ENCODE measurements at regions not wholly inside any gene's neighbourhood (a gene's known extent, or its start where the extent isn't known, plus 50 kb on each side); places are given as distances from the start of the nearest gene placed in this dataset.
"Not testable (repeated sequence)": the region's sequence is repeated elsewhere in the genome, so short reads cannot be mapped to it uniquely, and the experiment has no call there.

GRCh38 chr1:187073634-187074245 lies 245.0 kb downstream of the PLA2G4A start:
- H3K27me3 ChIP-seq (ENCODE audit: insufficient read depth, low read length, poor library complexity, severe bottlenecking); POLR2A ChIA-PET; H3K4me1 Mint-ChIP-seq; H3K4me3 ChIP-seq (ENCODE audit: low read length); H3K9me3 ChIP-seq (ENCODE audit: low read length); DNase-seq; H3K4me1 ChIP-seq (ENCODE audit: insufficient read depth, low read length); H3K36me3 Mint-ChIP-seq; H3K27me3 Mint-ChIP-seq; H3K36me3 ChIP-seq (ENCODE audit: insufficient read depth, low read length); H3K27ac ChIP-seq (ENCODE audit: low read depth, low read length): not testable (repeated sequence)
- Mint-ChIP-seq H3K9me3 (peaks cover 0 to 14% (median 0%) of the 10 kb centered on the region in 5 donors), H3K27ac (peak overlapping the region in 2 of 8 donors; percentile 72 to 78), H3K4me3 (peak overlapping the region in 5 of 7 donors; percentile 90 to 97 (median 96))
- CTCF ChIA-PET = interaction anchor here (1.3 kb wide), 1 partner anchor 22 kb away, joined by 3 read pairs; no protein-coding TSS in a partner anchor

DNA sequence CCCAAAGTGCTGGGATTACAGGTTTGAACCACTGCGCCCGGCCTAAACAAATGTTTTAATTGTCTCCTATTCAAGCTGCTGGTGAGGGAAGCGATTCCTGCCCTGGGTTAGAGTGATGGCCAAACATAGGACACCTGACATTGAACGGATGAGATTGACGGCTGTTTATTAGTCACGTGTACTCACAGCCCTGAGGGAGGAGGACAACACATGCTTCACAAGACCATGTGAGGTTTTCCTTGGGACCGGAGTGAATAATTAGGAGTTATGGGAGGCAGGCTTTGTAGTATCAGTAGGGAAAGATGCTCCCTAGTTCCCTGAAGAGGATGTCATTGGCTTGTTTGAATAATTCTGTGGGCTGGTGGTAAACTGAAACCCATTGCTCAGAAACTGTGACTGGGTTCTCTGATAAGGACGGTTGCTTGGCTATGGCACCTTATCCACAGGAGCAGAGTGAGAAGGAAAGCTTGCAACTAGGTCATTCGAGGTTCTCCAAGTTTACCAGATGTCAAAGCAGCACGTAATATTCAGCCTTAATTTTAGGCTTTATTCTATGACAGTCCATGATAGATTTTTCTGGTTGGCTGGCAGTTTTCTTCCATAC lies 245.8 kb downstream of the PLA2G4A start:
- H3K27me3 Mint-ChIP-seq = no peaks in the 10 kb centered on the region
- H3K4me1 ChIP-seq (ENCODE audit: insufficient read depth, low read length) = no peaks in the 10 kb centered on the region
- no peak overlapping the region for H3K27ac ChIP-seq (ENCODE audit: low read depth, low read length)
- no peaks in the 10 kb centered on the region for H3K36me3 ChIP-seq (ENCODE audit: insufficient read depth, low read length)
- H3K4me3 ChIP-seq (ENCODE audit: low read length) = no peak overlapping the region
- H3K4me1 Mint-ChIP-seq = peaks cover 3 to 6% (median 5%) of the 10 kb centered on the region in 3 donors
- H3K27ac Mint-ChIP-seq = peak overlapping the region in 1 of 8 donors; percentile 13
- DNase-seq = no peak
- H3K9me3 Mint-ChIP-seq = peaks cover 0 to 14% (median 0%) of the 10 kb centered on the region in 5 donors
- POLR2A ChIA-PET = no interaction called here
- CTCF ChIA-PET = no interaction called here
- no peaks in the 10 kb centered on the region for H3K9me3 ChIP-seq (ENCODE audit: low read length)
- no peaks in the 10 kb centered on the region for H3K27me3 ChIP-seq (ENCODE audit: insufficient read depth, low read length, poor library complexity, severe bottlenecking)
- peak overlapping the region in 4 of 7 donors; percentile 9 to 51 (median 37) for H3K4me3 Mint-ChIP-seq
- peaks cover 1 to 4% (median 4%) of the 10 kb centered on the region in 3 donors for H3K36me3 Mint-ChIP-seq

- H3K9me3 ChIP-seq (ENCODE audit: low read length) = no peaks in the 10 kb centered on the region
- Mint-ChIP-seq H3K9me3 (peaks cover 0 to 14% (median 2%) of the 10 kb centered on the region in 5 donors), H3K4me1 (peaks cover 3 to 8% (median 6%) of the 10 kb centered on the region in 3 donors), H3K27me3 (no peaks in the 10 kb centered on the region), H3K4me3 (no peak overlapping the region), H3K36me3 (peaks cover 1 to 4% (median 4%) of the 10 kb centered on the region in 3 donors), H3K27ac (no peak overlapping the region)
- no peak for DNase-seq
- ChIA-PET POLR2A (no interaction called here), CTCF (no interaction called here)
- H3K27me3 ChIP-seq (ENCODE audit: insufficient read depth, low read length, poor library complexity, severe bottlenecking) = no peaks in the 10 kb centered on the region
- H3K4me1 ChIP-seq (ENCODE audit: insufficient read depth, low read length) = no peaks in the 10 kb centered on the region
- H3K27ac ChIP-seq (ENCODE audit: low read depth, low read length) = no peak overlapping the region
- no peaks in the 10 kb centered on the region for H3K36me3 ChIP-seq (ENCODE audit: insufficient read depth, low read length)
- H3K4me3 ChIP-seq (ENCODE audit: low read length) = no peak overlapping the region
Observed at GRCh38 chr1:187076922-187077321, 248.2 kb downstream of the PLA2G4A start.

- Mint-ChIP-seq H3K9me3 (peaks cover 0 to 13% (median 0%) of the 10 kb centered on the region in 5 donors), H3K4me3 (no peak overlapping the region), H3K27me3 (no peaks in the 10 kb centered on the region), H3K4me1 (peaks cover 1 to 8% (median 6%) of the 10 kb centered on the region in 3 donors), H3K36me3 (peaks cover 0 to 4% (median 1%) of the 10 kb centered on the region in 3 donors), H3K27ac (no peak overlapping the region)
- ChIA-PET CTCF (no interaction called here), POLR2A (no interaction called here)
- no peaks in the 10 kb centered on the region for H3K27me3 ChIP-seq (ENCODE audit: insufficient read depth, low read length, poor library complexity, severe bottlenecking)
- no peaks in the 10 kb centered on the region for H3K4me1 ChIP-seq (ENCODE audit: insufficient read depth, low read length)
- DNase-seq = no peak
- no peak overlapping the region for H3K27ac ChIP-seq (ENCODE audit: low read depth, low read length)
- H3K36me3 ChIP-seq (ENCODE audit: insufficient read depth, low read length) = no peaks in the 10 kb centered on the region
- H3K9me3 ChIP-seq (ENCODE audit: low read length) = no peaks in the 10 kb centered on the region
- no peak overlapping the region for H3K4me3 ChIP-seq (ENCODE audit: low read length)
Observed at GRCh38 chr1:187078321-187078720, 249.6 kb downstream of the PLA2G4A start.

GRCh38 chr1:187078916-187079315 lies 250.2 kb downstream of the PLA2G4A start:
- no peak for DNase-seq
- H3K9me3 Mint-ChIP-seq = peaks cover 0 to 12% (median 0%) of the 10 kb centered on the region in 5 donors
- no peak overlapping the region for H3K27ac ChIP-seq (ENCODE audit: low read depth, low read length)
- ChIA-PET POLR2A (no interaction called here), CTCF (no interaction called here)
- no peaks in the 10 kb centered on the region for H3K36me3 ChIP-seq (ENCODE audit: insufficient read depth, low read length)
- peaks cover 0 to 7% (median 6%) of the 10 kb centered on the region in 3 donors for H3K4me1 Mint-ChIP-seq
- no peak overlapping the region for H3K4me3 ChIP-seq (ENCODE audit: low read length)
- no peaks in the 10 kb centered on the region for H3K9me3 ChIP-seq (ENCODE audit: low read length)
- no peaks in the 10 kb centered on the region for H3K27me3 Mint-ChIP-seq
- no peak overlapping the region for H3K4me3 Mint-ChIP-seq
- no peaks in the 10 kb centered on the region for H3K4me1 ChIP-seq (ENCODE audit: insufficient read depth, low read length)
- H3K36me3 Mint-ChIP-seq = peaks cover 0 to 4% (median 1%) of the 10 kb centered on the region in 3 donors
- H3K27ac Mint-ChIP-seq = no peak overlapping the region
- H3K27me3 ChIP-seq (ENCODE audit: insufficient read depth, low read length, poor library complexity, severe bottlenecking) = no peaks in the 10 kb centered on the region

DNA sequence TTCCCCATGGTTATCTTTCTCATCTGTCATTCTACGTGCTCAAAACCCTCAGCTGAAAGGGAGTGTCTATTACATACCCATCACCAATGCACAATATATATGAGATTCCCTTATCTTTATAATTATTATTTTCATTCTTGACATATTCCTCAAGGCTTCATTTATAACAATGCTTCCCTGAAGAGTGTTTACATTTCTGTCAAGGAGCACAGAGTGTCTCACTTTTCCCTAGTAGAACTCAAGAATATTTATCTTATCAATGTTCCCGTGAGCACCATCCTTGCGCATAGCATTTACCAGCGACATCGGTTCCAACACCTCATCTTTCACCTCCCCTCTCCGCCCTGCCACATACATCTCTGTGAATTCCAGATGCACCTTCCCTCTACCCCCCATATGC lies 250.6 kb downstream of the PLA2G4A start:
- Mint-ChIP-seq H3K27me3 (no peaks in the 10 kb centered on the region), H3K27ac (no peak overlapping the region), H3K36me3 (peaks cover 0 to 4% (median 1%) of the 10 kb centered on the region in 3 donors), H3K4me1 (peaks cover 0 to 7% (median 6%) of the 10 kb centered on the region in 3 donors), H3K9me3 (peaks cover 0 to 11% (median 0%) of the 10 kb centered on the region in 5 donors), H3K4me3 (no peak overlapping the region)
- Histone ChIP-seq H3K27ac (ENCODE audit: low read depth, low read length) (no peak overlapping the region), H3K4me3 (ENCODE audit: low read length) (no peak overlapping the region), H3K4me1 (ENCODE audit: insufficient read depth, low read length) (no peaks in the 10 kb centered on the region), H3K36me3 (ENCODE audit: insufficient read depth, low read length) (no peaks in the 10 kb centered on the region), H3K9me3 (ENCODE audit: low read length) (no peaks in the 10 kb centered on the region), H3K27me3 (ENCODE audit: insufficient read depth, low read length, poor library complexity, severe bottlenecking) (no peaks in the 10 kb centered on the region)
- ChIA-PET CTCF (no interaction called here), POLR2A (no interaction called here)
- DNase-seq = no peak

- ChIA-PET CTCF (no interaction called here), POLR2A (no interaction called here)
- Mint-ChIP-seq H3K9me3 (peaks cover 3 to 11% (median 7%) of the 10 kb centered on the region in 5 donors), H3K4me3 (peak overlapping the region in 2 of 7 donors; percentile 37 to 57), H3K27ac (no peak overlapping the region), H3K27me3 (no peaks in the 10 kb centered on the region), H3K4me1 (peaks cover 12 to 29% (median 19%) of the 10 kb centered on the region in 3 donors), H3K36me3 (peaks cover 0 to 4% (median 0%) of the 10 kb centered on the region in 3 donors)
- no peaks in the 10 kb centered on the region for H3K9me3 ChIP-seq (ENCODE audit: low read length)
- H3K36me3 ChIP-seq (ENCODE audit: insufficient read depth, low read length) = no peaks in the 10 kb centered on the region
- no peaks in the 10 kb centered on the region for H3K4me1 ChIP-seq (ENCODE audit: insufficient read depth, low read length)
- H3K27me3 ChIP-seq (ENCODE audit: insufficient read depth, low read length, poor library complexity, severe bottlenecking) = no peaks in the 10 kb centered on the region
- no peak overlapping the region for H3K27ac ChIP-seq (ENCODE audit: low read depth, low read length)
- DNase-seq = no peak
- peak overlapping the region; percentile 16 for H3K4me3 ChIP-seq (ENCODE audit: low read length)
Observed at GRCh38 chr1:187091666-187092065, 262.9 kb downstream of the PLA2G4A start.

DNA sequence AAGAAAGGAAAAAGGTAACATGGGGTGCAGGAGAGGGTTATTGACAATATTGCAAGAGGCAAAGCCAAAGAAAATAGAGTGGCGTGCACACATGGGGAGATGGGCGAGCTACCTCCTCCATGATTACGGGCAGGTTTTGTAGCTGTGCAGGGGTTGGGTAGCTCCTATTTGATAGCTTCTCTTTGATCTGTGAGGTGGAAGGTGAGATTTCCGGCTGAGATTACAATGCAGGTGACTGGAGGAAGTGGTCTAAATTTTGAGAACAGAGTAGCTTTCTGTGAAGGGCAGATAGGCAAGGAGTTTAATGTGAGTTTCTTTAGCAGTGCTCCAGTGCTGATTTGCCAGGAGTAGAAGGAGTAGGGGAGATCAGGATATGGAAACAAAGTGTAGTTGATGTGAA lies 263.4 kb downstream of the PLA2G4A start:
- no peaks in the 10 kb centered on the region for H3K27me3 Mint-ChIP-seq
- H3K4me3 ChIP-seq (ENCODE audit: low read length) = peak overlapping the region; percentile 16
- H3K36me3 ChIP-seq (ENCODE audit: insufficient read depth, low read length) = no peaks in the 10 kb centered on the region
- ChIA-PET CTCF (no interaction called here), POLR2A (no interaction called here)
- H3K4me1 ChIP-seq (ENCODE audit: insufficient read depth, low read length) = no peaks in the 10 kb centered on the region
- H3K36me3 Mint-ChIP-seq = peaks cover 0 to 4% (median 0%) of the 10 kb centered on the region in 3 donors
- peaks cover 3 to 15% (median 7%) of the 10 kb centered on the region in 5 donors for H3K9me3 Mint-ChIP-seq
- H3K9me3 ChIP-seq (ENCODE audit: low read length) = no peaks in the 10 kb centered on the region
- peak in 4 of 5 donors; percentile 2 to 44 (median 28) for DNase-seq
- no peaks in the 10 kb centered on the region for H3K27me3 ChIP-seq (ENCODE audit: insufficient read depth, low read length, poor library complexity, severe bottlenecking)
- no peak overlapping the region for H3K27ac ChIP-seq (ENCODE audit: low read depth, low read length)
- peak overlapping the region; percentile 0 to 71 (median 37) for H3K4me3 Mint-ChIP-seq
- peak overlapping the region in 6 of 8 donors; percentile 2 to 81 (median 54) for H3K27ac Mint-ChIP-seq
- H3K4me1 Mint-ChIP-seq = peaks cover 12 to 33% (median 19%) of the 10 kb centered on the region in 3 donors
